GM18499 (cell line): ENCODE measurements at regions not wholly inside any gene's neighbourhood (a gene's known extent, or its start where the extent isn't known, plus 50 kb on each side); places are given as distances from the start of the nearest gene placed in this dataset.
"Not testable (repeated sequence)": the region's sequence is repeated elsewhere in the genome, so short reads cannot be mapped to it uniquely, and the experiment has no call there.

ENCODE experiments used
- ATAC-seq: cut with Tn5 transposase; IDR thresholded peaks from one replicate; pipeline ENCODE4 v1.9.1; 2021; ENCODE audit warnings: moderate number of reproducible peaks; ENCODE audit not compliant: insufficient read depth, unreplicated experiment

GRCh38 chr9:42370172-42370571 is 186.7 kb downstream of the SPATA31A6 start:
- not testable (repeated sequence) for ATAC-seq

GRCh38 chr9:42371417-42371816 is 188.0 kb downstream of the SPATA31A6 start:
- not testable (repeated sequence) for ATAC-seq

GRCh38 chr9:42377530-42378417 is 194.3 kb downstream of the SPATA31A6 start:
- ATAC-seq: not testable (repeated sequence)

GRCh38 chr9:42378418-42378815 is 195.0 kb downstream of the SPATA31A6 start:
- ATAC-seq: no peak

GRCh38 chr9:42379602-42380001 is 196.1 kb downstream of the SPATA31A6 start:
- ATAC-seq: not testable (repeated sequence)

- not testable (repeated sequence) for ATAC-seq
Measured at GRCh38 chr9:42384585-42384984, 201.1 kb downstream of the SPATA31A6 start.

GRCh38 chr9:42385574-42386120 is 202.2 kb downstream of the SPATA31A6 start:
- not testable (repeated sequence) for ATAC-seq

- ATAC-seq: no peak
Measured at GRCh38 chr9:42386477-42386876, 203.0 kb downstream of the SPATA31A6 start.

GRCh38 chr9:42388146-42388690 is 204.8 kb downstream of the SPATA31A6 start:
- no peak for ATAC-seq

- ATAC-seq: no peak
Measured at GRCh38 chr9:42388846-42389245, 205.4 kb downstream of the SPATA31A6 start.

- ATAC-seq: not testable (repeated sequence)
Measured at GRCh38 chr9:42392773-42393455, 209.5 kb downstream of the SPATA31A6 start.

GRCh38 chr9:42396318-42396717 is 212.9 kb downstream of the SPATA31A6 start:
- no peak for ATAC-seq

GRCh38 chr9:42397336-42397735 is 213.9 kb downstream of the SPATA31A6 start:
- ATAC-seq: not testable (repeated sequence)

- ATAC-seq: not testable (repeated sequence)
Measured at GRCh38 chr9:42402919-42403318, 219.5 kb downstream of the SPATA31A6 start.

GRCh38 chr9:42409581-42409980 is 226.1 kb downstream of the SPATA31A6 start:
- not testable (repeated sequence) for ATAC-seq

- not testable (repeated sequence) for ATAC-seq
Measured at GRCh38 chr9:42412354-42412753, 228.9 kb downstream of the SPATA31A6 start.

GRCh38 chr9:42414865-42415264 is 231.4 kb downstream of the SPATA31A6 start:
- not testable (repeated sequence) for ATAC-seq

- not testable (repeated sequence) for ATAC-seq
Measured at GRCh38 chr9:42419652-42420051, 236.2 kb downstream of the SPATA31A6 start.

GRCh38 chr9:42420324-42420723 is 236.9 kb downstream of the SPATA31A6 start:
- ATAC-seq: not testable (repeated sequence)

GRCh38 chr9:42421630-42422029 is 238.2 kb downstream of the SPATA31A6 start:
- ATAC-seq: not testable (repeated sequence)
